Astrocyte (in vitro differentiated cells and primary cell): ENCODE measurements at regions not wholly inside any gene's neighbourhood (a gene's known extent, or its start where the extent isn't known, plus 50 kb on each side); places are given as distances from the start of the nearest gene placed in this dataset.

Source experiments
- DNase-seq: peaks from one replicate; pipeline ENCODE4 v3.0.0-alpha.2; 2010; ENCODE audit warnings: low read depth
- FAIRE-seq: peaks from 2 replicates; lab custom pipeline; 2011; peaks lifted over from hg19 to GRCh38; lab: Jason Lieb, UNC
- H2AFZ ChIP-seq: 2 replicates; pipeline ENCODE4 v1.6.0; 2012; ENCODE audit warnings: low read depth, low read length, inconsistent platforms
- H3K27ac ChIP-seq: 2 replicates; pipeline ENCODE4 v1.5.1; 2011; ENCODE audit warnings: low read depth, low read length, inconsistent platforms
- H3K27me3 ChIP-seq: 2 replicates; pipeline ENCODE4 v1.6.0; 2011; ENCODE audit warnings: low read length, inconsistent platforms; ENCODE audit not compliant: insufficient read depth
- H3K36me3 ChIP-seq: 2 replicates; pipeline ENCODE4 v1.5.1; 2011; ENCODE audit warnings: low read length, inconsistent platforms; ENCODE audit not compliant: insufficient read depth
- H3K4me1 ChIP-seq: 2 replicates; pipeline ENCODE4 v1.5.1; 2011; ENCODE audit warnings: low read length, inconsistent platforms; ENCODE audit not compliant: insufficient read depth
- H3K4me2 ChIP-seq: 2 replicates; pipeline ENCODE4 v1.6.0; 2012; ENCODE audit warnings: low read length, inconsistent platforms
- H3K4me3 ChIP-seq: 2 replicates; pipeline ENCODE4 v1.5.1; 2011; ENCODE audit warnings: low read depth, mild to moderate bottlenecking, low read length, inconsistent platforms; ENCODE audit not compliant: insufficient read depth
- H3K79me2 ChIP-seq: 2 replicates; pipeline ENCODE4 v1.6.0; 2012; ENCODE audit warnings: mild to moderate bottlenecking, low read length, inconsistent platforms; ENCODE audit not compliant: insufficient read depth
- H3K9ac ChIP-seq: 2 replicates; pipeline ENCODE4 v1.6.0; 2012; ENCODE audit warnings: mild to moderate bottlenecking, low read length, inconsistent platforms
- H3K9me3 ChIP-seq: 2 replicates; pipeline ENCODE4 v1.5.1; 2012; ENCODE audit warnings: low read depth, mild to moderate bottlenecking, low read length, inconsistent platforms; ENCODE audit not compliant: insufficient read depth
- H4K20me1 ChIP-seq: 2 replicates; pipeline ENCODE4 v1.6.0; 2012; ENCODE audit warnings: low read length, inconsistent platforms; ENCODE audit not compliant: insufficient read depth
- H3K27ac Mint-ChIP-seq: one replicate; pipeline ENCODE4 v1.8.0; 2021; ENCODE audit warnings: mild to moderate bottlenecking, mixed read lengths; ENCODE audit not compliant: unreplicated experiment
- H3K27me3 Mint-ChIP-seq: one replicate; pipeline ENCODE4 v1.8.0; 2021; ENCODE audit warnings: low read depth, mixed read lengths; ENCODE audit not compliant: unreplicated experiment
- H3K36me3 Mint-ChIP-seq: one replicate; pipeline ENCODE4 v1.8.0; 2021; ENCODE audit warnings: low read depth, mixed read lengths; ENCODE audit not compliant: unreplicated experiment
- H3K4me1 Mint-ChIP-seq: one replicate; pipeline ENCODE4 v1.8.0; 2021; ENCODE audit warnings: low read depth, mixed read lengths; ENCODE audit not compliant: unreplicated experiment
- H3K4me3 Mint-ChIP-seq: one replicate; pipeline ENCODE4 v1.8.0; 2021; ENCODE audit warnings: mild to moderate bottlenecking, moderate library complexity, mixed read lengths; ENCODE audit not compliant: unreplicated experiment
- H3K9me3 Mint-ChIP-seq: one replicate; pipeline ENCODE4 v1.8.0; 2021; ENCODE audit warnings: mild to moderate bottlenecking, mixed read lengths; ENCODE audit not compliant: unreplicated experiment
- CTCF ChIP-seq: IDR thresholded peaks from 2 replicates; pipeline ENCODE4 v1.5.1; 2011; ENCODE audit warnings: low read depth, mild to moderate bottlenecking, inconsistent platforms, low read length, moderate library complexity; ENCODE audit not compliant: insufficient read depth
- EZH2 ChIP-seq: IDR thresholded peaks from 2 replicates; pipeline ENCODE4 v1.6.1; 2012; ENCODE audit warnings: mild to moderate bottlenecking, low read length, inconsistent platforms; ENCODE audit not compliant: insufficient read depth

GRCh38 chr2:71849607-71850305 is 297.9 kb downstream of the CYP26B1 start:
- no peak for DNase-seq
- Histone ChIP-seq H3K36me3 (no peaks in the 10 kb centered on the region), H3K27ac (no peak overlapping the region), H3K4me1 (peaks cover 3% of the 10 kb centered on the region), H2AFZ (no peak overlapping the region), H3K4me3 (no peak overlapping the region), H3K9me3 (no peaks in the 10 kb centered on the region), H3K4me2 (no peak overlapping the region), H3K79me2 (no peaks in the 10 kb centered on the region), H3K27me3 (peaks cover 2% of the 10 kb centered on the region), H4K20me1 (no peaks in the 10 kb centered on the region), H3K9ac (no peak overlapping the region)
- H3K9me3 Mint-ChIP-seq: no peaks in the 10 kb centered on the region
- TF ChIP-seq CTCF: no peak
- TF ChIP-seq EZH2: no peak
- no peak for FAIRE-seq
- H3K36me3 Mint-ChIP-seq: no peaks in the 10 kb centered on the region
- no peak overlapping the region for H3K27ac Mint-ChIP-seq
- no peak overlapping the region for H3K4me3 Mint-ChIP-seq
- peaks cover 11% of the 10 kb centered on the region for H3K4me1 Mint-ChIP-seq
- peaks cover 42% of the 10 kb centered on the region for H3K27me3 Mint-ChIP-seq

GRCh38 chr2:71849111-71849510 is 298.6 kb downstream of the CYP26B1 start:
- H3K4me1 ChIP-seq: peaks cover 3% of the 10 kb centered on the region
- H3K4me3 ChIP-seq: no peak overlapping the region
- H4K20me1 ChIP-seq: no peaks in the 10 kb centered on the region
- Mint-ChIP-seq H3K27me3 (peaks cover 36% of the 10 kb centered on the region), H3K4me3 (no peak overlapping the region), H3K9me3 (no peaks in the 10 kb centered on the region), H3K4me1 (peaks cover 11% of the 10 kb centered on the region), H3K36me3 (no peaks in the 10 kb centered on the region), H3K27ac (no peak overlapping the region)
- peaks cover 2% of the 10 kb centered on the region for H3K27me3 ChIP-seq
- H2AFZ ChIP-seq: no peak overlapping the region
- FAIRE-seq (no peak), DNase-seq (no peak)
- no peak overlapping the region for H3K4me2 ChIP-seq
- H3K36me3 ChIP-seq: no peaks in the 10 kb centered on the region
- H3K79me2 ChIP-seq: no peaks in the 10 kb centered on the region
- no peaks in the 10 kb centered on the region for H3K9me3 ChIP-seq
- no peak overlapping the region for H3K27ac ChIP-seq
- TF ChIP-seq CTCF: no peak
- no peak for TF ChIP-seq EZH2
- no peak overlapping the region for H3K9ac ChIP-seq

GRCh38 chr2:71846669-71847291 is 300.9 kb downstream of the CYP26B1 start:
- Mint-ChIP-seq H3K27me3 (peaks cover 27% of the 10 kb centered on the region), H3K4me3 (no peak overlapping the region), H3K27ac (no peak overlapping the region), H3K9me3 (no peaks in the 10 kb centered on the region), H3K36me3 (no peaks in the 10 kb centered on the region), H3K4me1 (peaks cover 20% of the 10 kb centered on the region)
- DNase-seq (peak; percentile 61), FAIRE-seq (peak; percentile 92)
- TF ChIP-seq CTCF (no peak), EZH2 (no peak)
- H3K4me3 ChIP-seq: no peak overlapping the region
- H2AFZ ChIP-seq: no peak overlapping the region
- no peaks in the 10 kb centered on the region for H3K79me2 ChIP-seq
- H3K4me2 ChIP-seq: no peak overlapping the region
- no peaks in the 10 kb centered on the region for H3K36me3 ChIP-seq
- no peak overlapping the region for H3K27ac ChIP-seq
- peaks cover 14% of the 10 kb centered on the region for H3K4me1 ChIP-seq
- H3K9me3 ChIP-seq: no peaks in the 10 kb centered on the region
- no peaks in the 10 kb centered on the region for H3K27me3 ChIP-seq
- H3K9ac ChIP-seq: no peak overlapping the region
- no peaks in the 10 kb centered on the region for H4K20me1 ChIP-seq
